Liver (tissue), 3 donors: ENCODE measurements at regions not wholly inside any gene's neighbourhood (a gene's known extent, or its start where the extent isn't known, plus 50 kb on each side); places are given as distances from the start of the nearest gene placed in this dataset.

Experiments
- ATF3 ChIP-seq: IDR thresholded peaks from 2 replicates; pipeline ENCODE4 v1.6.1; 2016; ENCODE audit warnings: antibody characterized with exemption
- CTCF ChIP-seq: fragments of 150-350 bp; IDR thresholded peaks from 2 replicates; pipeline ENCODE4 v1.5.1; 2017; ENCODE audit warnings: improper control_type of control experiment, low read depth, low read length; ENCODE audit not compliant: missing input control
- FOXA1 ChIP-seq: IDR thresholded peaks from 2 replicates; pipeline ENCODE4 v1.6.1; 2016; ENCODE audit warnings: antibody characterized with exemption
- GABPA ChIP-seq, 2 donors: IDR thresholded peaks in 1 of 2; conservative IDR thresholded peaks in 1 of 2; 2 replicates each; pipeline ENCODE4 v1.6.1; 2016; ENCODE audit warnings: antibody characterized with exemption in 2 of 2, mild to moderate bottlenecking in 1 of 2, moderate library complexity in 1 of 2
- HNF4G ChIP-seq: IDR thresholded peaks from 2 replicates; pipeline ENCODE4 v1.6.1; 2016; ENCODE audit warnings: antibody characterized with exemption
- JUND ChIP-seq, 2 donors: IDR thresholded peaks; 2 replicates each; pipeline ENCODE4 v1.6.1; 2016; ENCODE audit warnings: antibody characterized with exemption in 2 of 2
- MAX ChIP-seq: IDR thresholded peaks from 2 replicates; pipeline ENCODE4 v1.6.1; 2016; ENCODE audit warnings: antibody characterized with exemption
- RAD21 ChIP-seq, 2 donors: IDR thresholded peaks; 2 replicates each; pipeline ENCODE4 v1.6.1; 2016; ENCODE audit warnings: antibody characterized with exemption in 2 of 2, mild to moderate bottlenecking in 2 of 2
- REST ChIP-seq: IDR thresholded peaks from 2 replicates; pipeline ENCODE4 v1.6.1; 2016; ENCODE audit warnings: antibody characterized with exemption, mild to moderate bottlenecking
- RXRA ChIP-seq, 2 donors: IDR thresholded peaks; 2 replicates each; pipeline ENCODE4 v1.6.1; 2017 to 2018; ENCODE audit warnings: antibody characterized with exemption in 2 of 2, mild to moderate bottlenecking in 1 of 2
- SP1 ChIP-seq: IDR thresholded peaks from 2 replicates; pipeline ENCODE4 v1.6.1; 2018; ENCODE audit warnings: antibody characterized with exemption, mild to moderate bottlenecking
- TAF1 ChIP-seq: conservative IDR thresholded peaks from 2 replicates; pipeline ENCODE4 v1.6.1; 2016; ENCODE audit warnings: antibody characterized with exemption, mild to moderate bottlenecking
- YY1 ChIP-seq: IDR thresholded peaks from 2 replicates; pipeline ENCODE4 v1.6.1; 2016; ENCODE audit warnings: antibody characterized with exemption, mild to moderate bottlenecking
- ZBTB33 ChIP-seq: IDR thresholded peaks from 2 replicates; pipeline ENCODE4 v1.6.1; 2016; ENCODE audit warnings: antibody characterized with exemption
- donor health status: healthy.
- donor health status: healthy.

GRCh38 chr12:127287256-127287655 is 979.7 kb upstream of the TMEM132C start:
- TF ChIP-seq CTCF (no peak), SP1 (no peak), ZBTB33 (no peak), TAF1 (no peak), MAX (no peak), ATF3 (no peak), YY1 (no peak), GABPA (IDR thresholded peaks at IDR 0.05 in 1 of 2, conservative IDR thresholded peaks at IDR 0.05 in 1 of 2) (no peak), JUND (IDR thresholded peaks at IDR 0.05) (no peak), FOXA1 (no peak), RAD21 (IDR thresholded peaks at IDR 0.05) (no peak), RXRA (IDR thresholded peaks at IDR 0.05) (no peak), REST (no peak), HNF4G (no peak)
